ENCODE measurements at regions not wholly inside any gene's neighbourhood (a gene's known extent, or its start where the extent isn't known, plus 50 kb on each side); places are given as distances from the start of the nearest gene placed in this dataset.

- H3K36me3 Mint-ChIP-seq (ENCODE audit: low read depth) = no peaks in the 10 kb centered on the region
- H3K4me3 Mint-ChIP-seq = no peak overlapping the region
- CTCF ChIA-PET = no interaction called here
- no peak overlapping the region for H3K27ac Mint-ChIP-seq
- peaks cover 3% of the 10 kb centered on the region for H3K9me3 Mint-ChIP-seq
- peaks cover 1% of the 10 kb centered on the region for H3K4me1 Mint-ChIP-seq (ENCODE audit: low read depth)
- intact Hi-C loops (cut with micrococcal nuclease) = no loop called here
- no peaks in the 10 kb centered on the region for H3K27me3 Mint-ChIP-seq (ENCODE audit: low read depth)
- DNase-seq = no peak
Observed at GRCh38 chr2:105646774-105647076, 98.0 kb upstream of the NCK2 start.

GRCh38 chr2:105645938-105646773, 98.6 kb upstream of the NCK2 start:
- no peaks in the 10 kb centered on the region for H3K36me3 Mint-ChIP-seq (ENCODE audit: low read depth)
- peaks cover 3% of the 10 kb centered on the region for H3K9me3 Mint-ChIP-seq
- intact Hi-C loops (cut with micrococcal nuclease) = no loop called here
- no peak overlapping the region for H3K27ac Mint-ChIP-seq
- no peaks in the 10 kb centered on the region for H3K27me3 Mint-ChIP-seq (ENCODE audit: low read depth)
- H3K4me1 Mint-ChIP-seq (ENCODE audit: low read depth) = peaks cover 1% of the 10 kb centered on the region
- CTCF ChIA-PET = no interaction called here
- no peak for DNase-seq
- H3K4me3 Mint-ChIP-seq = no peak overlapping the region

GRCh38 chr2:105645031-105645937, 99.4 kb upstream of the NCK2 start:
- Mint-ChIP-seq H3K4me1 (ENCODE audit: low read depth) (no peaks in the 10 kb centered on the region), H3K9me3 (peaks cover 3% of the 10 kb centered on the region), H3K27ac (no peak overlapping the region), H3K36me3 (ENCODE audit: low read depth) (no peaks in the 10 kb centered on the region), H3K27me3 (ENCODE audit: low read depth) (no peaks in the 10 kb centered on the region), H3K4me3 (no peak overlapping the region)
- CTCF ChIA-PET = no interaction called here
- no peak for DNase-seq
- intact Hi-C loops (cut with micrococcal nuclease) = no loop called here

DNA sequence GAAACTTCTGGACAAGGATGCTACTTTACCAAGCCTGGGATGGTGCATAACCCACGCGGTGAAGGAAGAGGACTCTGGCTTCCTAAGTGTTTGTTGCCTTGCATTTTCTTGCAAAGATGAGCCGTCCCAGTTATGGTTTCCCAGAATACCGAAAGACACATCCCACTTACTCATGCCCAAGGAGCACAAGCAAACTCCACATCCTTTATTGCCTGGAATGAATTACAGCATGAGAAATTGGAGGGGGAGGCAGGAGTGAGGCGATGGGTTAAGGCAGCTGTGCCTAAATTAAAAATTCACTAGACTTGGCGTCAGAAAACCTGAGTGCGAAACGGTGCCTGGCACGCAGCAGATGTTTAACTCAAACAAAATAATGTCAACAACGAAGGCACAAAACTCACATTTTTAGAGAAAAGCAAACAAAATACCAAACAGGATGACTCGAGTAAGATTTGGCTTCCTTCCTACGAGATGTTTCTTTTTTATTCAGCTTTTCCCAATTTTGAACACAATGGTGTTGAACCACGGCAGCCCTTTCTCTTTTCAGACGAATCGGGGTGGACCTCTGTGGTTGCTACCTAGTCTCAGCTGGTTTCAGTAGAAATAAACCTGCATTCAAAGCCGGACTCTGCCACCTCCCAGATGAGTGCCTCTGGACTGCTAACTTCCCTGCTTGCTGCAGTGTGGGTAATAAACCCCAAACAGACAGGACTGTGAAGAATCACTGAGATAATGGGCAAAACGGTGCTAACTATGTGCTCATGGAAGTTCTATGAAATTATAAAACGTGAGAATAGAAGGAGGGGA, 100.3 kb upstream of the NCK2 start:
- H3K27me3 Mint-ChIP-seq (ENCODE audit: low read depth) = no peaks in the 10 kb centered on the region
- intact Hi-C loops (cut with micrococcal nuclease) = no loop called here
- DNase-seq = no peak
- peaks cover 3% of the 10 kb centered on the region for H3K9me3 Mint-ChIP-seq
- no peaks in the 10 kb centered on the region for H3K4me1 Mint-ChIP-seq (ENCODE audit: low read depth)
- no peaks in the 10 kb centered on the region for H3K36me3 Mint-ChIP-seq (ENCODE audit: low read depth)
- no peak overlapping the region for H3K4me3 Mint-ChIP-seq
- no peak overlapping the region for H3K27ac Mint-ChIP-seq
- CTCF ChIA-PET = no interaction called here

- CTCF ChIA-PET = no interaction called here
- H3K4me3 Mint-ChIP-seq = no peak overlapping the region
- no peaks in the 10 kb centered on the region for H3K4me1 Mint-ChIP-seq (ENCODE audit: low read depth)
- H3K9me3 Mint-ChIP-seq = peaks cover 2% of the 10 kb centered on the region
- intact Hi-C loops (cut with micrococcal nuclease) = no loop called here
- H3K36me3 Mint-ChIP-seq (ENCODE audit: low read depth) = no peaks in the 10 kb centered on the region
- no peak for DNase-seq
- no peaks in the 10 kb centered on the region for H3K27me3 Mint-ChIP-seq (ENCODE audit: low read depth)
- H3K27ac Mint-ChIP-seq = no peak overlapping the region
Observed at GRCh38 chr2:105643405-105644173, 101.1 kb upstream of the NCK2 start.

- Mint-ChIP-seq H3K27me3 (ENCODE audit: low read depth) (no peaks in the 10 kb centered on the region), H3K27ac (no peak overlapping the region), H3K9me3 (peaks cover 2% of the 10 kb centered on the region), H3K4me3 (no peak overlapping the region), H3K4me1 (ENCODE audit: low read depth) (no peaks in the 10 kb centered on the region), H3K36me3 (ENCODE audit: low read depth) (no peaks in the 10 kb centered on the region)
- intact Hi-C loops (cut with micrococcal nuclease) = no loop called here
- DNase-seq = no peak
- CTCF ChIA-PET = no interaction called here
Observed at GRCh38 chr2:105641389-105641811, 103.3 kb upstream of the NCK2 start.

DNA sequence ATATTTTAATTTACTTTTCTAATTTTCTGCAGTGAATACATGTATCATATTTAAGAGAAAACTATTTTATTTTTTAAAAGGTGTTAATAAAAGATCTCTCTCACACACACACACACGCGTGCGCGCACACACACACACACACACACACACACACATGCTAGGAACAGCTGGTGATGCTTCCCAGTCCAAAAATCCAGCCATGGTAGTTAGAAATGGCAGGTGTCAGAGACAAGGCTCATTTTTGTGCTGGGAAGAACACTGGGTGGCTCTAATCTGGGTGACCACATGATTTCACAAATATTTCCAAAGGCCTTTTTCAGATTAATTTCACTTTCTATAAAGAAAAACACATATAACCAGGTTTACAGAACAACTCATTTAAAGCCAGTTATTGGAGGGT, 104.5 kb upstream of the NCK2 start:
- Mint-ChIP-seq H3K27ac (no peak overlapping the region), H3K9me3 (peaks cover 2% of the 10 kb centered on the region), H3K27me3 (ENCODE audit: low read depth) (no peaks in the 10 kb centered on the region), H3K4me3 (no peak overlapping the region), H3K4me1 (ENCODE audit: low read depth) (no peaks in the 10 kb centered on the region), H3K36me3 (ENCODE audit: low read depth) (no peaks in the 10 kb centered on the region)
- no peak for DNase-seq
- intact Hi-C loops (cut with micrococcal nuclease) = no loop called here
- CTCF ChIA-PET = no interaction called here

DNA sequence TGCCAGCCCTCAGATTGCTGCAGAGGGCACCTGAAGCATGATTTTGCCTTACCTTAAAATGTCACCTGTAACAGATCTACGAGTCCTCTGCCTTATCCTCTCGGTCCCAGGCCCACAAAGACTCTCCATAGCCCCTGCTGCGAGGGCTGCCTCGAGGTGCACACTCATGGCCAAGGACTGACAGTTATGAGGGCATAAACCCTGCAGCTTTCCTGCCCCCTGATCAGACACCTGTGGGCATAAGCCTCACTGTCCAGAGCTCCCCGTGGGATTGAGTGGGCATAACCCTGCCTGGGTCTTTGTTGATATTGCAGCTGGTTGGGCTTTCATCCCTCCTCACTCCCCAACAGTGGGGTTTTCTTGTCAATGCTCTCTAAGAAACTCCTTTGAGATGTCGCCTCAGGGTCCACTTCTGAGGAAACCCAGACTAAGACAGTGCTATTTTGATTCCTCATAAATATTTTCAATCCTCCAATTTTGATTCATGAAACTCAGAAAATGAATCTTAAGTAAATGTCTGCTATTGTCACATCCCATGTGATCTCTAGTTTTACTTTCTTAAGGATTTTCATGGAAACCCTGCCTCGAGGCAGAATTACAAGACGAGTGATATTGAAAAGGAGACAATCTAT, 108.5 kb upstream of the NCK2 start:
- H3K27ac Mint-ChIP-seq = no peak overlapping the region
- no peak for DNase-seq
- intact Hi-C loops (cut with micrococcal nuclease) = no loop called here
- no peaks in the 10 kb centered on the region for H3K27me3 Mint-ChIP-seq (ENCODE audit: low read depth)
- H3K4me1 Mint-ChIP-seq (ENCODE audit: low read depth) = no peaks in the 10 kb centered on the region
- CTCF ChIA-PET = interaction anchor here (0.6 kb wide), 1 partner anchor 63 kb away, joined by 3 read pairs; no protein-coding TSS in a partner anchor
- H3K36me3 Mint-ChIP-seq (ENCODE audit: low read depth) = no peaks in the 10 kb centered on the region
- peaks cover 2% of the 10 kb centered on the region for H3K9me3 Mint-ChIP-seq
- H3K4me3 Mint-ChIP-seq = no peak overlapping the region

DNA sequence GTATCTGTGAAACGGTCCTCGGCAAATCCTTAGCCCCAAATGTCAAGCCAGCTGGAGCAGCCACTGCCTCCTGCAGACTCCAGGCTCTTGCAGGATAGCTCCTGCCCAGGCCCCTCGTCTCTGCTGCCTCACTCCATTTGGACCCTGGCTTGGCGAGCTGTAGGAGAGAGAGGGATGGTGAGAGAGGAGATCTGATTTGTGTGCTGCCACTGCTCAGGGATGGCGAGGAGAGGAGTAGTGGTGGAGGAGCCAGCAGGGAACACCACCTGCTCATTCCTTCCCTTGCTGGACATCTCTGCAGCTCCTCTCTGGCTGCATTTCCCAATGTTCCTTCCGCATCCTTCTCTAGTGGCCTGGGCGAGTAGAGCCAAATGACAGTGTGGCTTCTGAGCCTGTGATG, 109.1 kb upstream of the NCK2 start:
- Mint-ChIP-seq H3K9me3 (peaks cover 2% of the 10 kb centered on the region), H3K4me3 (no peak overlapping the region), H3K4me1 (ENCODE audit: low read depth) (no peaks in the 10 kb centered on the region), H3K36me3 (ENCODE audit: low read depth) (no peaks in the 10 kb centered on the region), H3K27ac (no peak overlapping the region), H3K27me3 (ENCODE audit: low read depth) (no peaks in the 10 kb centered on the region)
- DNase-seq = no peak
- CTCF ChIA-PET = no interaction called here
- intact Hi-C loops (cut with micrococcal nuclease) = no loop called here

GRCh38 chr2:105634198-105634597, 110.5 kb upstream of the NCK2 start:
- Mint-ChIP-seq H3K27me3 (ENCODE audit: low read depth) (no peaks in the 10 kb centered on the region), H3K27ac (no peak overlapping the region), H3K9me3 (no peaks in the 10 kb centered on the region), H3K4me1 (ENCODE audit: low read depth) (no peaks in the 10 kb centered on the region), H3K36me3 (ENCODE audit: low read depth) (no peaks in the 10 kb centered on the region), H3K4me3 (no peak overlapping the region)
- CTCF ChIA-PET = interaction anchor here (0.7 kb wide), 1 partner anchor 66 kb away, joined by 3 read pairs; no protein-coding TSS in a partner anchor
- intact Hi-C loops (cut with micrococcal nuclease) = no loop called here
- no peak for DNase-seq

DNA sequence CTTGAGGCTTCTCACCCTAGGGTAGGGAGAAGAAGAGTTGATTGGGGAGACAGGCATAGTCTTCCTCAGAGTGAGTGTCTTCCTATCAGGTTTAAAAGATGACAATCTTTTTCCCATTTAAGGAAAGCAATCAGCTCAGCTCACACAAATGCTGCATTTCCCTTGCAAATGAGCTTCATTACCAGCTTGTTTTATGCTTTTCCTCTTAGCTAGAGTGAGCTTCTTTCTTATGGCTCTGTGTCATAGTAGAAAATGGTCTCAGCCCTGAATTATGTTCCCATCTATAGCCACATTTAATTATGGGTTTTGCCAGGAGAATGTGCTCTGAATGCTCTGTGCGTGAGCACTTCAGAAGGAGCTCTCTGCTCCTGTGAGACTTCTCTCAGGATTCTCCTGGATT, 112.8 kb upstream of the NCK2 start:
- Mint-ChIP-seq H3K27me3 (ENCODE audit: low read depth) (no peaks in the 10 kb centered on the region), H3K4me3 (no peak overlapping the region), H3K4me1 (ENCODE audit: low read depth) (no peaks in the 10 kb centered on the region), H3K9me3 (peaks cover 2% of the 10 kb centered on the region), H3K36me3 (ENCODE audit: low read depth) (no peaks in the 10 kb centered on the region), H3K27ac (no peak overlapping the region)
- DNase-seq = no peak
- CTCF ChIA-PET = no interaction called here
- intact Hi-C loops (cut with micrococcal nuclease) = no loop called here

Measured in activated naive CD4-positive, alpha-beta T cell treated with anti-CD3 and anti-CD28 coated beads for 36 hours (primary cell).